H9 (cell line): ENCODE measurements at regions not wholly inside any gene's neighbourhood (a gene's known extent, or its start where the extent isn't known, plus 50 kb on each side); places are given as distances from the start of the nearest gene placed in this dataset.

ENCODE experiments used
- DNase-seq: peaks from one replicate; pipeline ENCODE4 v3.0.0-alpha.2; 2017
- H2AFZ ChIP-seq: one replicate; pipeline ENCODE4 v1.6.1; 2013; ENCODE audit warnings: mild to moderate bottlenecking, low read length, control low read depth, moderate library complexity
- H2AK5ac ChIP-seq: 2 replicates; pipeline ENCODE4 v1.6.1; 2013; ENCODE audit warnings: low read length, control low read depth, mixed read lengths; ENCODE audit not compliant: insufficient read length
- H2BK120ac ChIP-seq: one replicate; pipeline ENCODE4 v1.6.1; 2013; ENCODE audit warnings: low read depth, mild to moderate bottlenecking, low read length, control low read depth, inconsistent platforms; ENCODE audit not compliant: poor library complexity, severe bottlenecking
- H2BK12ac ChIP-seq: 2 replicates; pipeline ENCODE4 v1.6.1; 2013; ENCODE audit warnings: low read length, control low read depth, mixed read lengths, low read depth; ENCODE audit not compliant: insufficient read length
- H2BK15ac ChIP-seq: 2 replicates; pipeline ENCODE4 v1.6.1; 2013; ENCODE audit warnings: low read depth, low read length, control low read depth
- H2BK20ac ChIP-seq: one replicate; pipeline ENCODE4 v1.6.1; 2013; ENCODE audit warnings: low read depth, mild to moderate bottlenecking, low read length, control low read depth, inconsistent platforms; ENCODE audit not compliant: poor library complexity, severe bottlenecking
- H2BK5ac ChIP-seq: 2 replicates; pipeline ENCODE4 v1.6.1; 2013; ENCODE audit warnings: low read length, control low read depth, mixed read lengths; ENCODE audit not compliant: insufficient read length
- H3K14ac ChIP-seq: 2 replicates; pipeline ENCODE4 v1.6.1; 2013; ENCODE audit warnings: low read length, control low read depth; ENCODE audit not compliant: insufficient read depth
- H3K18ac ChIP-seq: 2 replicates; pipeline ENCODE4 v1.6.1; 2013; ENCODE audit warnings: low read depth, mild to moderate bottlenecking, mixed read lengths, low read length, control low read depth; ENCODE audit not compliant: insufficient read length
- H3K23ac ChIP-seq: 2 replicates; pipeline ENCODE4 v1.6.1; 2013; ENCODE audit warnings: low read length, control low read depth, mixed read lengths, low read depth; ENCODE audit not compliant: insufficient read length
- H3K23me2 ChIP-seq: 2 replicates; pipeline ENCODE4 v1.6.1; 2013; ENCODE audit warnings: low read depth, mild to moderate bottlenecking, mixed read lengths, low read length, control low read depth; ENCODE audit not compliant: insufficient read length, poor library complexity, severe bottlenecking
- H3K27ac ChIP-seq: 2 replicates; pipeline ENCODE4 v1.5.1; 2013; ENCODE audit warnings: low read length, control low read depth, mixed read lengths, low read depth; ENCODE audit not compliant: insufficient read length
- H3K27me3 ChIP-seq: 2 replicates; pipeline ENCODE4 v1.6.1; 2013; ENCODE audit warnings: low read length, control low read depth, inconsistent platforms; ENCODE audit not compliant: insufficient read depth
- H3K4ac ChIP-seq: 2 replicates; pipeline ENCODE4 v1.6.1; 2013; ENCODE audit warnings: low read depth, mild to moderate bottlenecking, control low read depth, inconsistent platforms, low read length, moderate library complexity
- H3K4me1 ChIP-seq: 2 replicates; pipeline ENCODE4 v1.6.1; 2013; ENCODE audit warnings: low read length, control low read depth, inconsistent platforms; ENCODE audit not compliant: insufficient read depth
- H3K4me2 ChIP-seq: 2 replicates; pipeline ENCODE4 v1.6.1; 2013; ENCODE audit warnings: low read length, control low read depth, mixed read lengths; ENCODE audit not compliant: insufficient read length, insufficient read depth
- H3K56ac ChIP-seq: 2 replicates; pipeline ENCODE4 v1.6.1; 2013; ENCODE audit warnings: low read depth, mild to moderate bottlenecking, mixed read lengths, low read length, control low read depth; ENCODE audit not compliant: insufficient read length
- H3K79me1 ChIP-seq: 2 replicates; pipeline ENCODE4 v1.6.1; 2013; ENCODE audit warnings: low read depth, mild to moderate bottlenecking, moderate library complexity, low read length, control low read depth, inconsistent platforms; ENCODE audit not compliant: insufficient read depth, poor library complexity, severe bottlenecking
- H3K79me2 ChIP-seq: 2 replicates; pipeline ENCODE4 v1.6.1; 2013; ENCODE audit warnings: low read length, control low read depth, inconsistent platforms; ENCODE audit not compliant: insufficient read depth
- H3K9ac ChIP-seq: 2 replicates; pipeline ENCODE4 v1.6.1; 2013; ENCODE audit warnings: low read length, control low read depth, mixed read lengths; ENCODE audit not compliant: insufficient read length; ENCODE audit errors: extremely low read depth
- H3K9me3 ChIP-seq: one replicate; pipeline ENCODE4 v1.6.1; 2013; ENCODE audit warnings: low read depth, low read length, inconsistent platforms; ENCODE audit not compliant: control insufficient read depth
- H3T11ph ChIP-seq: one replicate; pipeline ENCODE4 v1.6.1; 2013; ENCODE audit warnings: mild to moderate bottlenecking, low read length, control low read depth, inconsistent platforms
- H4K20me1 ChIP-seq: one replicate; pipeline ENCODE4 v1.6.1; 2013; ENCODE audit not compliant: control insufficient read depth, insufficient read length, insufficient read depth
- H4K5ac ChIP-seq: 2 replicates; pipeline ENCODE4 v1.6.1; 2013; ENCODE audit warnings: low read depth, mild to moderate bottlenecking, mixed read lengths, low read length, control low read depth; ENCODE audit not compliant: insufficient read length
- H4K8ac ChIP-seq: replicated peaks from 2 replicates; pipeline ENCODE4 v1.6.1; 2013; ENCODE audit warnings: low read length, control low read depth, mixed read lengths, low read depth; ENCODE audit not compliant: insufficient read length
- H4K91ac ChIP-seq: 2 replicates; pipeline ENCODE4 v1.6.1; 2013; ENCODE audit warnings: low read depth, mild to moderate bottlenecking, moderate library complexity, mixed read lengths, low read length, control low read depth; ENCODE audit not compliant: insufficient read length
- H3K27ac Mint-ChIP-seq, 3 experiments: 2 replicates in 2 of 3; 3 replicates in 1 of 3; pipeline ENCODE4 v1.8.0; 2020 to 2021; ENCODE audit warnings: mixed read lengths in 3 of 3, mild to moderate bottlenecking in 1 of 3, moderate library complexity in 1 of 3
- H3K27me3 Mint-ChIP-seq: 2 replicates; pipeline ENCODE4 v1.8.0; 2021; ENCODE audit warnings: low read depth, mild to moderate bottlenecking, moderate library complexity, mixed read lengths
- H3K36me3 Mint-ChIP-seq, 3 experiments: 2 replicates in 2 of 3; 3 replicates in 1 of 3; pipeline ENCODE4 v1.8.0; 2020 to 2021; ENCODE audit warnings: low read depth in 3 of 3, mixed read lengths in 3 of 3; ENCODE audit not compliant: insufficient read depth in 1 of 3
- H3K4me1 Mint-ChIP-seq, 2 experiments: 2 replicates each; pipeline ENCODE4 v1.8.0; 2020; ENCODE audit warnings: mixed read lengths in 2 of 2
- H3K4me3 Mint-ChIP-seq, 2 experiments: 2 replicates in 1 of 2; 3 replicates in 1 of 2; pipeline ENCODE4 v1.8.0; 2020 to 2021; ENCODE audit warnings: mild to moderate bottlenecking in 2 of 2, mixed read lengths in 2 of 2, moderate library complexity in 1 of 2
- H3K9me3 Mint-ChIP-seq, 2 experiments: 2 replicates in 1 of 2; 3 replicates in 1 of 2; pipeline ENCODE4 v1.8.0; 2020; ENCODE audit warnings: mild to moderate bottlenecking in 2 of 2, mixed read lengths in 2 of 2, moderate library complexity in 1 of 2
- WGBS: extraction: QIAGEN DNeasy Blood & Tissue Kit; methylation state at CpG from one replicate; pipeline ENCODE4 v1.1.7; 2013; ENCODE audit warnings: missing lambda C conversion rate, low lambda C conversion rate, mixed read lengths; ENCODE audit not compliant: insufficient read length; ENCODE audit errors: extremely low coverage; 5-methylcytosine and 5-hydroxymethylcytosine counted together
- TF ChIP-seq, protein P1 (sequence below): fragments of 200-600 bp; sonication (generic); conservative IDR thresholded peaks from 3 replicates; pipeline ENCODE4 v1.8.0; 2021; ENCODE audit warnings: antibody characterized with exemption, mild to moderate bottlenecking

DNA sequence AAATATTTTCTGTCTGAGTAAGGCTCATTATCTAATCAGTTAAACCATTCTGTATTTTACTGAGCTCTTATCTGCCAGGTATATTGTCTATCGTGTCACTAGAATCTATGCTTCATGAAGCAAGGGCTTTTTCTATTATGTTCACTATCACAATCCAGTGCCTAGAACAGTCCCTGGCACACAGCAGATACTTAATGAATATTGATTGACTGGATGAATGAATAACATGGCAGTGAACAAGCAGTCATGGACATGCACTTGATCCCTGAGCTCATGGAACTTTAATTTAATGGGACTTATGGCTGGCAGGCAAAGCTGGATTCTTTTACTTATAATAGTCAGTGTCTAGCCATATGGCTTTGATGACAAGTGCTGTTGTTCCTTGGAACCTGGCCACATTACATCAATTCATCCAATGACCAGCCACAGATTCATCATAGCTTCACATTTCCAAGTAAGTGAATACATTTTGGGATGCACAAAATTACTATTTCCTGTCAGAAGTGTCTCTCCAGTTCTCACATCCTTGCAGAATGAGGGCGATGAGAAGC, 214.8 kb downstream of the COG6 start:
- Mint-ChIP-seq H3K36me3 (no peaks in the 10 kb centered on the region), H3K9me3 (no peaks in the 10 kb centered on the region), H3K27ac (no peak overlapping the region), H3K4me1 (peaks cover 6 to 9% of the 10 kb centered on the region in 2 experiments), H3K4me3 (no peak overlapping the region), H3K27me3 (no peaks in the 10 kb centered on the region)
- Histone ChIP-seq H3K14ac (no peak overlapping the region), H3K23ac (no peak overlapping the region), H2BK15ac (no peak overlapping the region), H2BK120ac (no peak overlapping the region), H3K27ac (no peak overlapping the region), H3K4ac (no peak overlapping the region), H4K5ac (no peak overlapping the region), H4K91ac (no peak overlapping the region), H3K27me3 (no peaks in the 10 kb centered on the region), H3T11ph (no peak overlapping the region), H2BK12ac (no peak overlapping the region), H2AFZ (no peak overlapping the region), H4K20me1 (no peaks in the 10 kb centered on the region), H3K79me2 (no peaks in the 10 kb centered on the region), H3K4me2 (no peak overlapping the region), H4K8ac (no peak overlapping the region), H3K9me3 (no peaks in the 10 kb centered on the region), H3K4me1 (no peaks in the 10 kb centered on the region), H2BK5ac (no peak overlapping the region), H3K9ac (no peak overlapping the region), H3K56ac (no peak overlapping the region), H2BK20ac (no peak overlapping the region), H2AK5ac (no peak overlapping the region), H3K18ac (no peak overlapping the region), H3K79me1 (no peaks in the 10 kb centered on the region), H3K23me2 (no peaks in the 10 kb centered on the region)
- no peak for DNase-seq
- TF ChIP-seq, protein P1, sequence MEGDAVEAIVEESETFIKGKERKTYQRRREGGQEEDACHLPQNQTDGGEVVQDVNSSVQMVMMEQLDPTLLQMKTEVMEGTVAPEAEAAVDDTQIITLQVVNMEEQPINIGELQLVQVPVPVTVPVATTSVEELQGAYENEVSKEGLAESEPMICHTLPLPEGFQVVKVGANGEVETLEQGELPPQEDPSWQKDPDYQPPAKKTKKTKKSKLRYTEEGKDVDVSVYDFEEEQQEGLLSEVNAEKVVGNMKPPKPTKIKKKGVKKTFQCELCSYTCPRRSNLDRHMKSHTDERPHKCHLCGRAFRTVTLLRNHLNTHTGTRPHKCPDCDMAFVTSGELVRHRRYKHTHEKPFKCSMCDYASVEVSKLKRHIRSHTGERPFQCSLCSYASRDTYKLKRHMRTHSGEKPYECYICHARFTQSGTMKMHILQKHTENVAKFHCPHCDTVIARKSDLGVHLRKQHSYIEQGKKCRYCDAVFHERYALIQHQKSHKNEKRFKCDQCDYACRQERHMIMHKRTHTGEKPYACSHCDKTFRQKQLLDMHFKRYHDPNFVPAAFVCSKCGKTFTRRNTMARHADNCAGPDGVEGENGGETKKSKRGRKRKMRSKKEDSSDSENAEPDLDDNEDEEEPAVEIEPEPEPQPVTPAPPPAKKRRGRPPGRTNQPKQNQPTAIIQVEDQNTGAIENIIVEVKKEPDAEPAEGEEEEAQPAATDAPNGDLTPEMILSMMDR, result no peak
- WGBS, result no CpG with 5 or more reads among the region's 2 CpGs
